ENCODE measurements at regions not wholly inside any gene's neighbourhood (a gene's known extent, or its start where the extent isn't known, plus 50 kb on each side); places are given as distances from the start of the nearest gene placed in this dataset.
"Not testable (repeated sequence)": the region's sequence is repeated elsewhere in the genome, so short reads cannot be mapped to it uniquely, and the experiment has no call there.

DNA sequence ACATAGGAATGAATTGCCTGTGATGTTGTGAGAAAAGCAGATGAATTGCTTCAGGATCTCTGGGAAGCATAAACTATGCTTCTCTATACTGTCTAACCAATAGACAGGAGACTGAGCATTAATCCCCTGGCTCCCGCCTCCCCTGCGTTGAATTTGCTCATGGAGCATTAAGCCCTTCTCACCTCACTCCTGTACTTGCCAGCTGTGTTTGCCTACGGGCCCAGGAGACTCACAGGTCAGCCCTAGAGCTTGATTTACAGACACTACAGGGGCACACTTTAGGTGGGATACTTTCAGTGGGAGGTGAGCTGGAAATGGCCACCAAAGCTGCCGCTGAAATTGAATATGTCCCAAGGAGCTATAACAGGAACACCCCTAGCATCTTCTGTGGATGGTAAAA is 418.7 kb downstream of the CBLN4 start:
- DNase-seq, result no peak

DNA sequence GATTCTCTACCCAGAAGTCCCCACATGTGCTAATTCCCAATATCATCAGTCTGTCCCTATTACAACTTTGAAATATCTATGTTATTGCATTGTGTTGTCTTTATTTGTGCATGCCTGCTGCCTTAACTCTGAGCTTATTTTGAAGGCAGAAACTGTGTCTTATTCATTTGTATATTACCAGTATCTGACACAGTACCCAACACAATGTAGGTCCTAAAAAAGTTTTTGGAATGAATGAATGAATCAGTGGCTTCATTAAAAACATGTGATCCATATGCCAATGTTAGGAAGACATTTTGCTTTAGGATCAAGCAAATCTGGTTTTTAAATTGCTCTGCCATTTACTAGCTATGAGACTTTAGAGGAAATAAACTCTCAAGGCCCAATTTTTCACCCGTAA is 420.4 kb downstream of the CBLN4 start:
- DNase-seq, result no peak

DNA sequence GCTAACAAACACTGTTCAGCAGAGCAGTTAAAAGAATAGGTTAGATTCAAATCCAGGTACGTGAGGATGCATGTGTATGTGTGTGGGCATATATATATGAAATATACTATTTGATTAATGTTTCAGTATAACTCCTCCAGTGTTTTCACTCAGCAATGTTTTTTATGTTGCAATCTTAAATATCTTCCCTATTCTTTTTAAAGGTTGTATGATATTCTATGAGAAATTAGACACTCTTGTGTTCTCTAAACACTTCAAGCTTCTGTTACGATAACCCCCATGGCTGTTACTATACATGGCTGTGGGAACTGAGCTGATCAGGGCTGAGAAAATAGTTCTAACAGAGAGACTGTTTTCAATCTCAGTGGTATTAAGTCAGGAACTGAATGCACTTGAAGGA is 421.0 kb downstream of the CBLN4 start:
- no peak for DNase-seq

DNA sequence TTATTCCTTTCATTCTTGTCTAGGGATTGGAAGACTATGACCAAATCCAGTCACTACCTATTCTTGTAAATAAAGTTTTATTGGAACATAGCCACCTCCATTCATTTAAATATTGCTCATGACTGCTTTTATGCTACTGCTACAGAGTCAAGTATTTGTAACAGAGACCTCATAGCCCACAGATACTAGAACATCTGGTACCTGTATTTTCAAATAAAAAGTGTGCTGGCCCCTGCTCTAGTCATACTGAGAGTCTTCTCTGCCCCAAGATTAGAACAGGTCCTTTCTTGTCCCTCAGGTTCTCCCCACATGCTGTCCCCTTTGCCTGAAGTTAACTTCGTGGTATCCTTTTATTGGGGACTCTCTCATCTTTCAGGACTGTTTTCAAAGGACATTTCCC is 422.3 kb downstream of the CBLN4 start:
- DNase-seq, result no peak

DNA sequence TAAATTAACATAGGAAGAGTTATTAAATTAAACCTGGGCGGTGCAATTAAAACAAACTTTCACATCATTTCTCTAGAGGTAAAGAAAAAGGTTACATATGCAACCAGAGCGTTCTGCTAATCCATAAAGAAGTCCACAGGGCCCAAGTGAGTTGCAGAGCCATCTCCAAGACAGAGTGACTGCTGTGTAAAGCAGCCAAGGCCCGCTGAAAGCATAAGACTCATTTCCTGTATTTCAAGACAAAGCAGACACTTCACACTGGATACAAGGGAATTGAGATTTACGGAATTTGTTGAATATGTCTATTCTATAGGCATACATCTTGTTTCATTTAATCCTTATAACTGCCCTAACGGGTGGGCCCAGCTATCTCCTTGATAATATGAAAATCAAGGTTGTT is 422.8 kb downstream of the CBLN4 start:
- DNase-seq, result no peak

DNA sequence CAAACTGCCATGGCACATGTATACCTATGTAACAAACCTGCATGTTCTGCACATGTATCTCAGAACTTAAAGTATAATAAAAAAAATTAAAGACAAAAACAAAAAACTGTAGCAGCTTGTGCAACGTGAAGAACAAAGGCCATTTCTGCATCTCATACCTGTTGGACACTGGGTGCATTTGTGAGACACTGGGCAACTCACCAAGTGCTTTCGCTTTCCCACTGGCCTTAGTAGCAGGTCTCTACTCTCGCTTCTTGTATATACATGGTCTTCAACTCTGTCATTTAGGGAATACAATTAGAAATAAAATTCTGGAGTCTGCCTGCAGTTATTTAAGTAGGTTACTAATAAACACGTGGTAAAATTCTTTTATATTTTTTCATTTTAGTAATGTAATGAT is 423.8 kb downstream of the CBLN4 start:
- no peak for DNase-seq

DNA sequence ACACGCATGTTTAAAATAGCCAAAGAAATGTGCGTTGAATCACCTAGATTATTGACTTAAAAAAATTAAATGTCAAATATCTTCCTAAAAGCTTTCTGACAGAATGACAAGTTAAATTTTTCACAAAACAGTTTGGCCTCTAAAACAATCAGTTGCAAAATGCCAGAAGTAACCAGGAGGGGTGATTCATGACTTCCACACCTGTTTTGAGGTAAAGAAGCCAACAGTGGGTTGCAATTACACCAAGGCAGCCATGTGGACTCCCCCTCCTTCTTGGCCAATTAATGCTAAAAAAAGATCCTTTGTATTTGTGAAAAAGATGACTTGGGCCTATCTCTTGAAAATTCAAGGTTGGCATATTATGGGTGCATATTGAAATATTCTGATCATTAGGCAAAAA is 424.8 kb downstream of the CBLN4 start:
- DNase-seq, result no peak

DNA sequence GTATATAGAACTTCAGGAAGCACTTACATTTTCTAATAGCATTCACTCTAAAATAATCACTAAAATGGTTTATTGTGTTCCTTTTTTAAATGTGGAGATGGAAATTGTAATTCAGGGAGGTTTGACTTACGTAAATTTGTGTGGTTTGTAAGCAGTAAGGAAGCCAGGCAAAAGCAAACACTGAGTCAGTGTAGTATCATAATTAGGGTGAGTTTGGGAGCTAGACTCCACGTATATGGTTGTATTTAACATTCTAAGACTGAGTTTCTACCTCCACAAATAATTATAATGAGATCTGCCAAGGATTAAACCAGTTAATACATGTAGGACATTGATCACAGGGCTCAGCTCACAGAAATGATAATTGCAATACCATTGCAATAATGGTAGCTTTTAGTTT is 425.5 kb downstream of the CBLN4 start:
- DNase-seq, result no peak

DNA sequence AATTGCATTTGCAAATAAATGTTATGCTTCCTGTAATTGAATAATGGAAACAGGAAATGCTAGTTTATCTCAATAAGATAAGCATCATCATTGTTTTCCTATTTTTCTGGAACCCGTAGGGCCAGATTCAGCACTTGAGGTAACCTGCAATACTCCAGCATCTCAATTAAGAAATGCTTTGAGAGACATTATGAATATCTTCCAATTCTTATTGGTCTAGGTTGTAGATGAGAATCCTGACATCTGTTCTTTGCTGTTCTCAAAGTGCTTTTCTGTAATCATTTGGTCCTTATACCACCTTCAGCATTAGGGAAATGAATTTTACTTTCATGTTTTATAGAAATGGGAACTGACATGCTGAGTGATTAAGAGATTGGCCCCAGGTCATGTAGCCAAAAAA is 428.3 kb downstream of the CBLN4 start:
- DNase-seq, result no peak

DNA sequence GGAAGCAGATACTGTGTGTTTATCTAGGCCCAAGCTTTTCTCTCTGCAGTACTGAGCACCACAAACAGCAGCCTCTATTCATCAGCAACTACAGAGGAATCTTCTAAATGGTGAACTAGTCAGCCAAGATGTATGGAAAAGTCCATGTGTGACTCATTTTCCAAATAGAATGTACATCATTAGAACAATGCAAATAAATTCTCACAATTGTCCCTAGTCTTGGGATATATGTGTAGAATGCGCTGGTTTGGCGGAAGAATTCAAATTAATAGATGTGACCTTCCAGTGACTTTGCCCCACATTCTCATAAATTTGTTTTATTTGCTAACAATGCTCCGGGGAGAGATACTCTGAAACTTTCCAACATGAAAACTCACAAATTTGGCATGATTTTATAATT is 436.2 kb downstream of the CBLN4 start:
- DNase-seq, result no peak

DNA sequence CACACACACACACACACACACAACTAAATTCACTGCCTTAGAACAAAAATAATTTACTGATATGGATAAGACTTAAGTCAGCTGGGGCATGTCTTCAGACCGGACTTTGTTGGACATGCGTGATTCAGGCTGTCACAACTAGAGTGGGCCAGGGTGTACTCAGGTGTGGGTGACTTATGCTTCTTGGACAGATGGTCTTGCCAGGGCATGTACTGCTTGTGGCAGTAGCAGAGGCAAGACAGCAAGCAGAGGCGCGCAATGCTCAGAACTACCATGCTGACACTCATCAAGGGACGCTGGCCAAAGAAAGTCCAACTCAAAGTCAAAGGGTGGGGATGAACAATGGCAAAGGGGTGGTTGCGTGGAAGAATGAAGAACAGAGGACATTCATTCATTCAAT is 437.5 kb downstream of the CBLN4 start:
- no peak for DNase-seq

DNA sequence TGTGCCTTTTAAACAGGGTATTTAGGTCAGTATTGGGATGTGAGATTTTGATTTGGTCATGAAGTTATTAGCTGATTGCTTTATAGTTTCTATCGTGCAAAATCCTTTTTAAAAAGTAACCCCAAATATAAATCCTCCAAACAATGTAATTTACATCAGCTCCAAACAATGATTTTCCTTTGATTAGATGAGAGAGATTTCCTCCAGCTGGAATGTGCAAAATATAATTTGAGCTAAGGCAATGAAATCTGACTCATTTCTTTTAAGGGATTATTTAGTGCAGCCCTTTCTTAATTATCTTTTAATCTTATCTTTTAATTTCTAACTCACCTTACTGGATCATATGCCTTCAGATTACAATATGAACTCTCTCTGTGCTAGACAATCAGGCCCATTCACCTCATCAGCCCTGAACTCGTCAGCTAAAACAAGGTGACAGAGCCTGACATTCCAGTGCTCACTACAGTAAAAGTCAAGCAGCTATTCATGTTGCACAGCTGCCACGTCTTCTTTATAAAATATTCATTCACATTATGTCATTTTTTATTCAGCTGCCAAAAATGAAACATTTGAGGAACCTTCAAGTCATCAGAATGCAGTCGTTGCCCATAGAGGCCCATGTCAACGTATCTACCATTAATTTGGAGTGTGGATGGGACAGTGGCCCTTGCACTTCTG is 440.1 kb downstream of the CBLN4 start:
- no peak for DNase-seq

DNA sequence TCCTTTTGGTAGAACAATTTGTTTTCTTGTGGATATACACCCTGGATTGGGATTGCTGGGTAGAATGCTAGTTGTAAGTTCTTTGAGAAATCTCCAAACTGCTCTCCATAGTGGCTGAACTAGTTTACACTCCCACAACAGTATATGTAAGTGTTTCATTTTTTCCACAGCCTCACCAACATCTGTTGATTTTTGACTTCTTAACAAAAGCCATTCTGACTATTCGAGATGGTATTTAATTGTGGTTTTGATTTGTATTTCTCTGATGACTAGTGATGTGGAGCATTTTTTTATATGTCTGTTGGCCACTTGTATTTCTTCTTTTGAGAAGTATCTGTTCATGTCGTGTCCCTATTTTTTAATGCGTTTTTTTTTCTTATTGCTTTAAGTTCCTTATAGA is 444.1 kb downstream of the CBLN4 start:
- DNase-seq, result no peak

DNA sequence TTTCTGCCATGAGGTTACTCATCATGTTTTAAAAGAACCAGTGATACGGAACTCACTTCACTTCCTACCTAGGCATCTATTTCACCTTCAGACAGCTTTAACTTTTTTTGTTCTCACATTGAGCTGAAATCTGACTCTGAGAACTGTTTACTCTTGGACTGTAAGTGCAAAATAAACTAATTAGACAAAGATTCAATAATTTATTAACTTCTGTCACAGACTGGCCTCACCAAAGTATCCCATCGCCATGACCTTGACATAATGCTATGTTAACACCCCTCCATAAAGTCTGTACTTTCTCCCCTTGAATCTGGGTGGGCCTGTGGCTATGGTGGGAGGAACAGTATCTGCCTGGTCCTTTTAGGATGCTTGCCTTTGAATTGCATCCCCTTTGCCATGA is 448.1 kb downstream of the CBLN4 start:
- DNase-seq, result no peak

DNA sequence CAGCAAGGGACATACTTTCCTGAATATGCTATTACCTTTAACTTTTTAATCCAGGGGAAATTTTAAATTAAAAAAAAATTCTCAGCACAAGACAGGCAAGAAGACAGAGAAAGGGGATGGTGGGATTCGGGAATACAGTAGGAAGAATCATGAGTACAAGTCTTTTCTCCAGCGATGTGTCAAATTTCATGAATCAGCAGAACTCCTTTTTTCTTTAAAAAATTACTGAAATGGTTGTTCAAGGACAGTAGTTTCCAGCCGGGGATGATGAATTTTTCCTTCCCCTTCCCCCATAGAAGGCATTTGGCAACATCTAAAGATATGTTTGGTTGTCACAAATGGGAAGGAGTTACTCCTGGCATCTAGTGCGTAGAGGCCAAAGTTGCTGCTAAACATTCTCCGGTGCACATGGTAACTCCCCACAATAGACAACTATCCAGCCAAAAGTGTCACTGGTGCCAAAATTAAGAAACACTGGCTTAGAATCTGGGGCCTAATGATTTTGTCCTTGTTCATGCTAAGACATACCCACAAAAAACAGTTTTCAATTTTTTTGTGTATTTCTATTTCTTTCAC is 450.2 kb downstream of the CBLN4 start:
- DNase-seq, result no peak

DNA sequence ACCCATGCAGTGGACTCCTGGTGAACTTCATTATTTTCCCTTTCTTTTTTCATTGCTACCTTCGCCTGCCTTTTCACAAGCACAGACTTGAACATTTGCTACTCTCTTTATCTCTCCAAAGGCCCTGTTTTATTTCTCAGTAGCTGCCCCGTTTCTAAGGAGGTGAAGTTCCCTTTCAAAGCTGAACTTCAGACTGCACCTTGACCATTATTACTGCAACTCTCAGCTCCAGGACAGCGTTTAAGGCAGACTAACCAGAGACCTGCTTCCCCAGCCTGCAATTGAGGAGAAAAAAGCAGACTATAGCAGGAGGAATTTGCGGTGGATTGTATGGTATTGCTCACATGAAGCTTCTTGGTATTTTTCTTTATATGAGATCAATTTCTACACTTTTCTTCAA is 460.7 kb downstream of the CBLN4 start:
- DNase-seq, result no peak

DNA sequence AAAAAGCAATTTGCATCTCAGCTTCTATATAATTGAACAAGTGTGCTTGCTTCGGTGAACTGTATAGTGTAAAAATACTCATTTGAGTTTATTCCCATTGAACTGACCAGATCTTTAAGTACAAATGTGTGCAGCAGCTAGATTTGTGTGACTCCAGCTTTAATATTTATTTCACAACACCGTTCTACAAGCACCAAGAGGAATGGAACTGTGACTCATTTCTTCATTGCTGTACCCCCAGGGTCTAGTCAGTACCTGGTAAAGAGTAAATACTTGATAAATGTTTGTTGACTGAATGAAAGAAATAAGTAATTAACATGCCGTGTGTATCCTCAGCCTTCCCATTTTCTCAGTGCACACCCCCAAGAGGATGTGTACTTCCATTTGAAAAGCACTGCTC is 464.8 kb downstream of the CBLN4 start:
- DNase-seq, result no peak

DNA sequence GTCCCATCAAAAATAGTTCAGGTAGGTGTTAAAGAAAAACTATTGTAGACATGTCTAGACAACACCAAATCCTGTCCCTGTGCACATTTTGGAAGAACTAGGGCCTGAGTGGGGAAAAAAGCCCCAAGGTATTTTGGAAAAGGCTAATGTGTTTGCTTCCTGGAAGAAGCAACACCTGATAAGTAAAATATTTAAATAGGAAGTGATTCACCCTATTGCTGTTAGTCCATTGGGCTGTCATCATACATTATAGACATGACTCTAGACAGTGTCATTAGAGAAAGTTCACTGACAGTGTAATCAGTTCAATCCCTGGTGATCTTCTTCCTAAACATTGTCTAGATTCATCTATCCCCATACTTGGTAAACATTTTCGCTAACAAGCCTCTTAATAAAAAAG is 465.3 kb downstream of the CBLN4 start:
- DNase-seq, result no peak

DNA sequence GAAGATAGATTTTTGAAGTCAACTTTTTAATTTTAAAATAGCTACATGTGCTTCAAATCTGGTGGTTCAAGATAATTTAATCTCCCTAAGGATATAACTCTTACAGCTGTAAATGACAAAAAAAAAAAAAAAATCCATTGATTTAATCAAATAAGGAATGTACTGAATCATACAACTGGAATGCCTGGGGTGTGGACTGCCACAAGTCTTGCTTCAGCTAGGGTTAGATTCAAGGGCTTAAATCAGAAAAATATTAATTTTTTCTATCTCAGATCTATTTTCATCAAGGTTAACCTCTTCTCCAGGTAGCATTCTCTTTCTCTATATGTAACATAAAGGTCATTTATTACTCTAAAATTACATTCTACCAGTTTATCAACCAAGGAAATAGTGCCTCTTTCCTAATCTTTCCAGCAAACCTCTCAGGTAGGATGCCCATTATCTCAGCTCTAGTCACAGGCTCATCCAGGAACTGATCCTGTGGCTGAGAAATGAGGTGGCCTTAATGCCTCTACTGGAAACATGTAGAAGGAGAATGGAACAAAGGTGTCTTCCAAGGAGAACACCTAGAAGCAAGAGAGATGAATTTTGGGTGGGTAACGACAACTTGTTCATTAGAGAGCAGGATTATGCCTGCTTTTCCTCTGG is 466.9 kb downstream of the CBLN4 start:
- no peak for DNase-seq

DNA sequence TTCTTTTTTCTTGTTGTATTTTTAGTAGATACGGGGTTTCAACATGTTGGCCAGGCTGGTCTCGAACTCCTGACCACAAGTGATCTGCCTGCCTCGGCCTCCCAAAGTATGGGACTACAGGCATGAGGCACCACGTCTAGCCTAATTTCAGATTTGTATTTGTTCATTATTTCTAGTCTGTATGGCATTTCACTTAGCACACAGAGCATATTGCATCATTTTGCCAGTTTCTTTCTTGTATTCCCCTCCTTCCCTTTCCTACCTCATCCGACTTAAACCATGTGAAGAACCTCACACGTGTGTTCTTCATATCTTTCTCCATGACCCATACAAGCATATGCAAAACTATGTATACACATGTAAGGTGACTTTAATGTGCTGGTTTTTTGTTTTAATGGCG is 470.0 kb downstream of the CBLN4 start:
- DNase-seq, result no peak

DNA sequence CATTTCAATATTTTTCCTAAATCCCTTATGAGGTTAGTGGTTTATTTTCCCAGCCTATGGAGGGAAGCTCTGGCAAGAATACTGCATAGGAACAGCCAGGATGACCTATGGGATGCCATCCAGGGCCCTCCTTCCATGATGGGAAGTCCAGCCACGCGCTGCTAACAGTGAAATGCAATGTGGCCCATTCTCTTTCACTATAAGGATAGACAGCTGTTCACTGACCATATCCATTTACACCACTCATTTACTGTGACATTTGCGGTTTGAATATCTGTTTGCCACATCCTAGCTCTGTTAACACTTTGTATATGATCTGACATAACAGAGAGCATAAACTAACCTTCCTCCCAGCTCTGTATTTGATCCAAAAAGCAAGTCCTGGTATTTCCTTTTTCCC is 471.7 kb downstream of the CBLN4 start:
- no peak for DNase-seq

DNA sequence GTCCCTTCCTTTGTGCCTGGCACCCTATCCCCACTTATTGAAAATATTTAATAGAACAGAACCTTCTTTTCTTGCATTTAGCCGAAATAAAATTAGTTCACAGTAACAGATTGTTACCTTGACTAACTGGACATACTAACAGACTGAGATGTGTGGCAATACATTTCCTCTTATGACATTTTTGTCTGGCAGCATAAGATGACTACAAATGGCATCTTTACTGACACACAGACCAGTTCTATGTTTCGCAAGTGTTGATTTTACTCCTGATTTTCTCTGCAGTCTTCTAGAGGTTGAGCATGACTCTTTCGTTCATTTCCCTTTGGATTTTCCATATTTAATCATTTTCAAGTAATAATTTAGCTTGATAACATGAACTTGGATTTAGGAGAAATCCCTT is 474.6 kb downstream of the CBLN4 start:
- no peak for DNase-seq

DNA sequence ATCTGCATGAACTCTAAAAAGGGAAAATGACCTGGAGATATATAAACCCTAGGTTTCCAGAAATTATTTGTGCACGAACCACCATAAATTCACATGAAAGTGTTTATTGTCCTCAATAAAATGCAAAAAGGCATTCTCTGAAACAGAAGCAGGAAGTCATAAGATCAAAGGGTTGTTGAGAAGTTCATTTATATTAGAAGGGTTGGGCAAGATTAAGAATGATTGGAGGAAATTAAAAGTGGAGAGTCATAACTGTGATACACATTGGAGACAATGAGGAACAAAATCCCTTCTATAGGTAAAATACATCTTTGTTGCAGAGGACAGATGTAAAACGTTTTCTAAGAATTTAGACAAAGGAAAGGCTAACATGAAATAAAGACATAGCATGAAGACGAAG is 476.8 kb downstream of the CBLN4 start:
- no peak for DNase-seq

DNA sequence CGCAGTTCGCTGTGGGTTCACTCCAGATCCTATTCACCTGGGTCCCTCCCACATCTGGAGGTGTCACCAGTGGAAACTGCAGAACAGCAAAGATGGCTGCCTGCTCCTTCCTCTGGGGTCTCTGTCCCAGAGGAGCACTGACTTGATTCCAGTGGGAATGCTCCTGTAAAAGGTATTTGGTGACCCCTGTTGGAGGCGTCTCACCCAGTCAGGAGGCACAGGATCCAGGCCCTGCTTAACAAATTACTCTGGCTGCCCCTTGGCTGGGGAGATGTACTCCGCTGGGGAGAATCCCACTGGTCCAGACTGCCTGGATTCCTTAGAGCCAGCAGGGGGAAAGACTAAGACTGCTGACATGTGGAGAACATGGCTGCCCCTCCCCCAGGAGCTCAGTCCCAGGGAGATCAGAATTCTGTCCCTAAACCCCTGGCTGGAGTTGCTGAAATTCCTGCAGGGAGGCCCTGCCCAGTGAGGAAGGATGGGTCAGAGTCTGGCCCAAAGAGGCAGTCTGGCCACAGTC is 483.0 kb downstream of the CBLN4 start:
- no peak for DNase-seq

DNA sequence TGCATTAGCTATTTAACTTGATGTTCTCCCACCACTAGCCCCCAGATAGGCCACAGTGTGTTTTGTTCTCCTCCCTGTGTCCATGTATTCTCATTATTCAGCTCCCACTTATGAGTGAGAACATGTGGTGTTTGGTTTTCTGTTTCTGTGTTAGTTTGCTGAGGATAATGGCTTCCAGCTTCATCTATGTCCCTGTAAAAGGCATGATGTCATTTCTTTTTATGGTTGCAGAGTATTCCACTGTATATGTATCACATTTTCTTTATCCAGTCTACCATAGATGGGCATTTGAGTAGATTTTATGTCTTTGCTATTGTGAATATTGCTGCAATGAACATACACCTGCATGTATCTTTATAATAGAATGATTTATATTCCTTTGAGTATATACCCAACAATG is 487.7 kb downstream of the CBLN4 start:
- DNase-seq, result not testable (repeated sequence)

Measured in NCI-H446 (cell line).